ENCODE measurements at regions not wholly inside any gene's neighbourhood (a gene's known extent, or its start where the extent isn't known, plus 50 kb on each side); places are given as distances from the start of the nearest gene placed in this dataset.

DNA sequence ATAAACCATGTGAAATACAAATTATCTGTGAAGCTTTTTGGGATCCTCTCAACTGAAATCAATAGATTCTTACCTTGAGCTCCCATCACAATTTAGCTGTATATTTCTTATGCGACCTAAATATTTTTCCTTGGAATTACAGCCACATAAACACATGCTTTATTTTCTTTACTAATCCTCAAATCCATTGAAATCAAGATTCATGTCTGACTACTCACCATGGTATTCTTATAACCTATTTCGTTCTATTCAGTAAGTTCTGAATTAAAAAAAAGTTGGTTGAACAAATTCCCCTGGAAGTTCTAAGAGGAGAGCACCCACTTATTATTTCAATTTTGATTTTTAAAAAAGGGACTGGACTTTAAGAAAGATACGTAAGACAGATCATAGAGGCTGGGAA lies 292.1 kb upstream of the ATP2B1 start:
- Histone ChIP-seq H3K36me3 (no peaks in the 10 kb centered on the region), H3K4me1 (no peaks in the 10 kb centered on the region), H3K27ac (no peak overlapping the region), H3K9me3 (no peaks in the 10 kb centered on the region), H3K27me3 (no peaks in the 10 kb centered on the region), H3K4me3 (no peak overlapping the region)
- in situ Hi-C loops (cut with MboI; ENCODE audit: low pct_ligation_motif_present in 1 of 4, low pct_unique_long_range_greater_than_20kb in 1 of 4, low sequenced_read_pairs in 3 of 4), result no loop called here
- 90 to 93% methylated on average over 3 of the region's 3 CpGs for WGBS, 2 donors (ENCODE audit: low coverage in 1 of 2)
- intact Hi-C loops (cut with DNase I; ENCODE audit: low total_unique reads), result no loop called here
- no peak for TF ChIP-seq POLR2A (IDR thresholded peaks at IDR 0.05)
- TF ChIP-seq EP300 (IDR thresholded peaks at IDR 0.05; ENCODE audit: low read depth), result no peak
- TF ChIP-seq, protein P1, sequence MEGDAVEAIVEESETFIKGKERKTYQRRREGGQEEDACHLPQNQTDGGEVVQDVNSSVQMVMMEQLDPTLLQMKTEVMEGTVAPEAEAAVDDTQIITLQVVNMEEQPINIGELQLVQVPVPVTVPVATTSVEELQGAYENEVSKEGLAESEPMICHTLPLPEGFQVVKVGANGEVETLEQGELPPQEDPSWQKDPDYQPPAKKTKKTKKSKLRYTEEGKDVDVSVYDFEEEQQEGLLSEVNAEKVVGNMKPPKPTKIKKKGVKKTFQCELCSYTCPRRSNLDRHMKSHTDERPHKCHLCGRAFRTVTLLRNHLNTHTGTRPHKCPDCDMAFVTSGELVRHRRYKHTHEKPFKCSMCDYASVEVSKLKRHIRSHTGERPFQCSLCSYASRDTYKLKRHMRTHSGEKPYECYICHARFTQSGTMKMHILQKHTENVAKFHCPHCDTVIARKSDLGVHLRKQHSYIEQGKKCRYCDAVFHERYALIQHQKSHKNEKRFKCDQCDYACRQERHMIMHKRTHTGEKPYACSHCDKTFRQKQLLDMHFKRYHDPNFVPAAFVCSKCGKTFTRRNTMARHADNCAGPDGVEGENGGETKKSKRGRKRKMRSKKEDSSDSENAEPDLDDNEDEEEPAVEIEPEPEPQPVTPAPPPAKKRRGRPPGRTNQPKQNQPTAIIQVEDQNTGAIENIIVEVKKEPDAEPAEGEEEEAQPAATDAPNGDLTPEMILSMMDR (IDR thresholded peaks at IDR 0.05), result no peak
- no peak for TF ChIP-seq POLR2AphosphoS5 (IDR thresholded peaks at IDR 0.05)
- DNase-seq, result no peak

DNA sequence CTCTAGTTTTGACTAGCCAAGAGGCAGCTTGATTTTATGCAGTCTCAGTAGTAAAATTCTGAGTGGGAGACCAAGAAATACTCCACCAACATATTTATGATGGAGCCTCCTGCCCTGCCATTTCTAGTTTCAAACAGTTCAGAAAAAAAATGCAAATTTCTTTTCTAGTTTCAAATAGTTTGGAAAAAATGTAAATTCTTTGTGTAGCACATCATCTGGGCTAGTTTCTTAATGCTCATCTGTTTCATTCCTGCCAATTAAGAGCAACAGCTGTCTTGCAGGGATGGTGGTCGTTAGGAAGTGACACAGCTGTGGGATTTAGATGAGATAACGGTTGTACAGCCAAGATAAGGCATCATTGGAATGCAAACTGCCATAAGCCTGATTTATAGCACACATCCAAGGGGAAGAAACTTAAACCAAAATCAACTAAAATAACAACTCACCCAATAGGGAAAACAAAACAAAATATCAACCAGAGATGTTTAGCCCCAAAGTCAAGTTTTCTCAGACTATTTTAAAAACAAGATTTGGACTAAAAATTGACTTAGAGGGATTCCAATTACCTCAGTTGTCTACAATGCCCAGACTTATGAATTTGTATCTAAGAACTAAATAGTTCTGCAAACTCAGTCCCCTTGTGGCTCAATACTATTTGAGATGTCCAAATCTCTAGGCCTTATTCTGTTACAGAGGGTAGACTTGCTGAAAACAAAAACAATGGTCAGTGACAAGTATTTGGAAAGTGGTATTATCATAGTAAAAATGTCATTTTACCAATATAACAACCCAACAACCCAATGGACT lies 291.3 kb upstream of the ATP2B1 start:
- Histone ChIP-seq H3K27me3 (no peaks in the 10 kb centered on the region), H3K4me3 (no peak overlapping the region), H3K4me1 (no peaks in the 10 kb centered on the region), H3K27ac (no peak overlapping the region), H3K36me3 (no peaks in the 10 kb centered on the region), H3K9me3 (no peaks in the 10 kb centered on the region)
- no peak for DNase-seq
- in situ Hi-C loops (cut with MboI; ENCODE audit: low pct_ligation_motif_present in 1 of 4, low pct_unique_long_range_greater_than_20kb in 1 of 4, low sequenced_read_pairs in 3 of 4), result loop anchor here in 1 of 4 donors (25.0 kb wide), 1 partner anchor 438 kb away; no protein-coding TSS in a partner anchor
- 40 to 41% methylated on average over 2 of the region's 2 CpGs for WGBS, 2 donors (ENCODE audit: low coverage in 1 of 2)
- TF ChIP-seq, protein P1 (IDR thresholded peaks at IDR 0.05), result no peak
- TF ChIP-seq POLR2A (IDR thresholded peaks at IDR 0.05) (no peak), POLR2AphosphoS5 (IDR thresholded peaks at IDR 0.05) (no peak)
- intact Hi-C loops (cut with DNase I; ENCODE audit: low total_unique reads), result no loop called here

- Histone ChIP-seq H3K27ac (no peak overlapping the region), H3K9me3 (no peaks in the 10 kb centered on the region), H3K4me1 (peaks cover 0 to 6% (median 0%) of the 10 kb centered on the region in 4 donors), H3K36me3 (no peaks in the 10 kb centered on the region), H3K4me3 (no peak overlapping the region), H3K27me3 (no peaks in the 10 kb centered on the region)
- in situ Hi-C loops (cut with MboI; ENCODE audit: low pct_ligation_motif_present in 1 of 4, low pct_unique_long_range_greater_than_20kb in 1 of 4, low sequenced_read_pairs in 3 of 4), result loop anchor here in 1 of 4 donors (25.0 kb wide), 1 partner anchor 434 kb away; no protein-coding TSS in a partner anchor
- 67 to 86% methylated on average over 1 of the region's 1 CpG for WGBS, 2 donors (ENCODE audit: low coverage in 1 of 2)
- intact Hi-C loops (cut with DNase I; ENCODE audit: low total_unique reads), result no loop called here
- TF ChIP-seq POLR2A (IDR thresholded peaks at IDR 0.05), result no peak
- TF ChIP-seq, protein P1 (IDR thresholded peaks at IDR 0.05), result no peak
- no peak for TF ChIP-seq EP300 (IDR thresholded peaks at IDR 0.05; ENCODE audit: low read depth)
- no peak for TF ChIP-seq POLR2AphosphoS5 (IDR thresholded peaks at IDR 0.05)
- DNase-seq, result no peak
Observed at GRCh38 chr12:89995870-89996269, 287.2 kb upstream of the ATP2B1 start.

GRCh38 chr12:89994911-89995310 lies 286.3 kb upstream of the ATP2B1 start:
- no peaks in the 10 kb centered on the region for H3K36me3 ChIP-seq
- H3K9me3 ChIP-seq, result no peaks in the 10 kb centered on the region
- no peak overlapping the region for H3K4me3 ChIP-seq
- H3K4me1 ChIP-seq, result peaks cover 0 to 6% (median 0%) of the 10 kb centered on the region in 4 donors
- DNase-seq, result no peak
- H3K27me3 ChIP-seq, result no peaks in the 10 kb centered on the region
- intact Hi-C loops (cut with DNase I; ENCODE audit: low total_unique reads), result no loop called here
- in situ Hi-C loops (cut with MboI; ENCODE audit: low pct_ligation_motif_present in 1 of 4, low pct_unique_long_range_greater_than_20kb in 1 of 4, low sequenced_read_pairs in 3 of 4), result loop anchor here in 1 of 4 donors (25.0 kb wide), 1 partner anchor 433 kb away; no protein-coding TSS in a partner anchor
- TF ChIP-seq POLR2AphosphoS5 (IDR thresholded peaks at IDR 0.05) (no peak), POLR2A (IDR thresholded peaks at IDR 0.05) (no peak), EP300 (IDR thresholded peaks at IDR 0.05; ENCODE audit: low read depth) (no peak)
- TF ChIP-seq, protein P1 (IDR thresholded peaks at IDR 0.05), result no peak
- WGBS, 2 donors (ENCODE audit: low coverage in 1 of 2), result 100% methylated on average over 1 of the region's 1 CpG
- no peak overlapping the region for H3K27ac ChIP-seq

All from transverse colon (tissue), 4 donors.